Stimulated activated CD4-positive, alpha-beta T cell treated with anti-CD3 and anti-CD28 coated beads, Interleukin-1b, Interleukin-23, amount 100 ng/mL, for 24 hours (primary cell): ENCODE measurements at regions not wholly inside any gene's neighbourhood (a gene's known extent, or its start where the extent isn't known, plus 50 kb on each side); places are given as distances from the start of the nearest gene placed in this dataset.
"Not testable (repeated sequence)": the region's sequence is repeated elsewhere in the genome, so short reads cannot be mapped to it uniquely, and the experiment has no call there.

Experiments used
- DNase-seq, 4 experiments: peaks; one replicate each; pipeline ENCODE4 v3.0.0-alpha.2; 2020; ENCODE audit warnings: low read depth in 4 of 4, low spot score in 1 of 4

DNA sequence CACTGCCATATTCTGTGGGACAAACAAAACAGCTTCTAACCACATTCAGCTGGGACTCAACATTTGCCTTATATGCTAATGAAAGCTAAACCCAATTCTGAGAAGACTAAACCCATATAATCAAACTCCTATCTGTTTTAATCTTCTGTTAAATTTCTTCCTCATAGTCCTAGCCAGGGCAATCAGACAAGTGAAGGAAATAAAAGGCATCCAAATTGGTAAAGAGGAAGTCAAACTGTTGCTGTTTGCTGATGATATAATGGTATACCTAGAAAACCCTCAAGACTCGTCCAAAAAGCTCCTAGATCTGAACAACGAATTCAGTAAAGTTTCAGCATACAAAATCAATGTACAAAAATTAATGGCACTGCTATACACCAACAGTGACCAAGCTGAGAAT lies 157.1 kb downstream of the PHLDA1 start:
- DNase-seq = no peak

DNA sequence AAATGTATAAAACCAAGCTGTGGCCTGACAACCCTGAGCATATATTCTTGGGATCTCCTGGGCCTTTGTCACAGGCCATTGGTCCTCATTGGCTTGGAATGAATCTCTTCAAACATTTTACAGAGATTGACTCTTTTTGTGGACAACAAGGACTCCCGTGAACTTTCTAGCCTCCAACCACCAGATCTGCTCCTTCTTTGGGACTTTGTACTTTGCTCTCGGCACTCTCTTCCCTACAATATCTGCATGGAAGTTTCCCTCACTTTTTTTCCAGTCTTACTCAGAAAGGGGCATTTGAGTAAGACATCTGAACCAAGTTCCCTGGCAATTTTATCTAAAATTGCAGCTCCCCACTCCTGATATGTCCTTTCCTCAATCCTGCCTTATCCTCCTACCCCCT lies 158.8 kb downstream of the PHLDA1 start:
- no peak for DNase-seq

GRCh38 chr12:75870878-75871277 lies 160.7 kb downstream of the PHLDA1 start:
- no peak for DNase-seq

DNA sequence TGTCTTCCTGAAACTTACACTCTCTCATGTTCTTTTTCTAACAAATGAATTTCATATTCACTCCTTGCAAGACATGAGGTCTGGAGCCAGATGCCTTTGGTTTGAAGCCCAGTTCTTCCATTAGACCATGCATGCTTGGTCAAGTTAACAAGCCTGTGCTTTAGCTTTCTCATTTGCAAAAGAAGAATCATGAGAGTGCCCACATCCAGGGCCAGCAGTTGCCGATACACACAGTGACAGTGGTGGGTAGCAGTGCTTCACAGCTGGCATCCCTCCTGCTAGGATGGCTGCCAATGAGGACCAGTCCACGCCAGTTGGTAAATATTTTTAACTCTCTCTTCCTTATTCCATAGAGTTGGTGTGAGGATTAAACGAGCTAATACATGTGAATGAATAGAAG lies 163.1 kb downstream of the PHLDA1 start:
- no peak for DNase-seq

- no peak for DNase-seq
These were observed 166.3 kb downstream of the PHLDA1 start for GRCh38 chr12:75865315-75865714.

DNA sequence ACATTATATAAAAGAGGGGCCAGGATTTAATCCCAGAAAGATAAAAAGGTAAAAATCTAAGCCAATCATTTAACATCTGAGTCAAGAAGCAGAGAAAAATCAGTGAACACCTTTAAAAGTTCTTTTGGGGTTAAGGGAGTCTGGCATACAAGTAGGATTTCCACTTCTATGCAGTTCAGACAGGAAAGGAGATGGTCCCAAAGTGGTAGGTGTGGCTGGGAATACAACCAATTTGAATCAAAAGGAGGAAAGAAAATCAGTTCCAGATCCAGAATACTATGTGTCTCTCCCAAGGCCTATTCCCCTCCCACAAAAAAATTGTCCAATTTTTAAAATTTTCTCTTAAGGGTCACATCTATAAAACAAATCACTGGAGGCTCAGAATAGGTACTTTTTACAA lies 167.4 kb downstream of the PHLDA1 start:
- DNase-seq = no peak

DNA sequence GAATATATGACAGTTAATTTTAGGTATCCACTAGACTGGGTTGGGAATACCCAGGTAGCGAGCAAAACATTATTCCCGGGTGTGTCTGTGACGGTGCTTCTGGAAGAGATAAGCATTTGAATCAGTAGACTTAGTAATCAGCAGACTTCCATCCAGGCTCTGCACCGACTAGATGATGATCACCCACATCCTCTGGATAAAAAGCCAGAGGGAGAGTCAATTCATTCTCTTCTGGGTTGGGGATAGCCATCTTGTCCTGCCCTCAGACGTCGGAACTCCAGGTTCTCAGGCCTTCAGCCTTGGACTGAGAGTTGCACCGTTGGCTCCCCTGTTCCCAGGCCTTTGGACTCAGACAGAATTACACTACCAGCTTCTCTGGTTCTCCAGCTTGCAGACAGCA lies 168.0 kb downstream of the PHLDA1 start:
- no peak for DNase-seq

DNA sequence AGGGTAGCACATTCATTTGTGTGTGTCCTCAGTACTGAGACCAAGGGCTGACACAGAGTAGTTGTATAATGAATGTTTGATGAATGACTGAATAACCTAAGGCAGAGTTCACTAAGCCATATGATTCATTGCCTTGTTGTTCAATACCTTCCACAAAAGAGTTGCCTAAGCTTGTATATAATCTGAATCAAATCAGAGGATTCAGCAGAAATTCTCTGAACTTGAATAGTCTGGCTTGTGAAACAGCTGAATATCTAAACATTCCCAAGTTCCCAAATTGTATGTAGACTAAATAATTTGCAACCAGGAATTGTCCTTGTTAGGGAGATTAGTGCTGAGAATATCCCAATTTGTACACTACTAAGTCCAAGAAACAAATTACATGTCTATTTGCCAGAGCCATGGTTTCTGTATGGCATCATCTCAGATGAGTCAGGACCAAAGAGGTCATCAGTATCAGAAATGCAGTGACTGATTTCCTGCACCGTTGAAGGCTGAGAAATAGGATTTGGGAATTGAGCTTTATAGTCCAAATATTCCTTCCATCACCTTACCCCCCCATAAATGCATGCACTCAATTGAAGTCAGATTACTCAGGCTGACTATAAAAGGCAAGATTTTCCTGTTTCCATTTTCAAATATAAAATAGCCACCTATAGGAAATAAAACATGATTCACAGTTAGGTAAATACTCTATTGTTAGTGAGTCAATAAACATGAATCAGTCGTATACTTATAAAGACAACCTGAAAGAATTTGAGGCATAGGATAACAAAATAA lies 168.7 kb downstream of the PHLDA1 start:
- DNase-seq = no peak

- no peak for DNase-seq
These were observed 171.7 kb downstream of the PHLDA1 start for GRCh38 chr12:75859868-75860267.

DNA sequence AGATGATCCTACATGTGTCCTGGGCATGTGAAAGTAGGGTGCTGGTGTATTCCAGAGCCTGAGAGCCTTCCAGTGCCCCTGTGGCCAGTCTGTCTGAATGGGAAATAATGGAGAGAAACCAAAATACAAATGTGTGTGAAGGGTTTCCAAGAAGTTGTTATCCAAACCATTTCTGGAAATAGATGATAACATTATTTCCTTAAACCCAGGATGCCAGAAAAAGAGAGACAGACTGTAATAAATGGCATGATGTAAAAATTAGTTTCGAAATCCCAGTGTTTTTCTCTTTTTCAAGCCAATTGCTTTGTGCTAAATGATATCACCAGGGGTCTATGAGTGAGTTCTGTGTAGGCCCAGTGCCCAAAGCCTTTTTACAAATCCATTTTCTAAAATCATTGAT lies 175.3 kb downstream of the PHLDA1 start:
- no peak for DNase-seq

GRCh38 chr12:75855360-75855759 lies 176.2 kb downstream of the PHLDA1 start:
- DNase-seq = no peak

GRCh38 chr12:75854681-75855309 lies 176.8 kb downstream of the PHLDA1 start:
- no peak for DNase-seq

- not testable (repeated sequence) for DNase-seq
These were observed 177.4 kb downstream of the PHLDA1 start for GRCh38 chr12:75854137-75854536.

GRCh38 chr12:75853626-75854025 lies 177.9 kb downstream of the PHLDA1 start:
- DNase-seq = no peak

DNA sequence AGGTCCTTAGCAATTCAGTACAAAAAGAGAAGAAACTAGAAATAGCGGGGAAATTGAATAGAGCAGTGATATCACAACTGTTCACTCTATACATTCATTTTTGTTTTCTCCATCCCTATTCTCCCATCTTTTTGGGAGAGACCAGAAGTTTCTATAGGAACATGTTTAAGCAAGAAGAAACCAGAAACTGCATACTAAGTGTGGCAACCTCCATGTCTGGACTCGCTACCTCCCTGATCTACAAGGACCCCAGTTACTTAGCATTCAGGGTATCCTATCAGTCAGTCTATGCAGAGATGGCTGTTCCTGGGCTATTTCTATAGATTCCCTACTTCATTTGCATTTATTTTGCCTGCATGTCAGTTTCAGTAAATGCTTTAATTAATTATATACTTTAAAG lies 178.6 kb downstream of the PHLDA1 start:
- DNase-seq = no peak

DNA sequence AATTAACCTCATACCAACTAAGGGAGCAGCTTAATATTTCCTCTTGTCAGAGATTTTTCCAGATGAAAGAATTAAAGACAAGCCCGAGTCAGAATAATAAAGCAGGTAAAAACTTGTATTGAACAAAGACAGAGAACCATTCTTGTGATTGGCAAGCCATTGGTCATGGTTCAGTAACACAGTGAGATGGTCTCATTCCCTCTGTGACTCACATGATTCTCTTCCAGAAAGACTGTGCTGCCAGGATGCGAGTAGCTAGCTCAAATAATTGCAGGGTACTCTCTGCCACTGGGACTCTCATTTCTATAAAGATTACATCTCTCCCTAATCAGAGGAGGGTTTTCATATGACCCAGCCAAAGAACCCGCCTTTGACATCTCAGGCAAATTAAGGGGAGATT lies 179.4 kb downstream of the PHLDA1 start:
- no peak for DNase-seq

- no peak for DNase-seq
These were observed 180.7 kb downstream of the PHLDA1 start for GRCh38 chr12:75850721-75851462.

DNA sequence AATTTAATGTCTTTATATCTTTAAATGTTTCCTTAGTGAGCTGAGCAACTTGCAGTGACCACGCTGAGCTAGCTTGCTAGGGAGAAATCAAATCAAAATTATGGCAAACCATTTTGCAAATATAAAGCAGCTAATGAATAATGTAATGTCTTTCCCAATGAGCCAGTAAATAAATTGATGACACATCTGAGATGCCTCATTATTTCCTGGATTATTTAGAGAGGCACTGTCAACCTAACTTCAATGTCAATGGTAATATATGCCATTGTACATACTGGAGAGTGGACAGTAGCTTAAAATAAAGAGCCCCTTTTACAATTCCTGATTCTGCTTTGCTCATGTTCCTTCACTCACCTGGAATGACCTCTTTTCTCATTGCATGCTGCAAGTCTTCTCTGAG lies 182.6 kb downstream of the PHLDA1 start:
- no peak for DNase-seq

- no peak for DNase-seq
These were observed 183.1 kb downstream of the PHLDA1 start for GRCh38 chr12:75848431-75848925.

DNA sequence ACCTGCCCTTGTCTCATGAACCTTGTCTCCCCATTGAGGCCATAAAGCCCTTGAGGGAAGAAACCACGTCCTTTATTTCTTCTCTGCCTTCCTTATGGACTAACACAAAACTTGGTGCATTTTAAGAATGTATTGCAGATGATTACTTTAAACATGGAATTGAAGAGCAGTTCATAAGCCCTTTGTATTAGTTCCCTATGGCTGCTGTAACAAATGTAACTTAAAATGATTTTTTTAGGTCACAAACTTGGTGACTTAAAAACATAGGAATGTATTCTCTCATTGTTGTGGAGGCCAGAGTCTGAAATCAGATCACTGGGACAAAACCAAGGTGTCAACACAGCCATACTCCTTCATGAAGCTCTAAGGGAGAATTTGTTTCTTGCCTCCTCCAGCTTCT lies 185.5 kb downstream of the PHLDA1 start:
- no peak for DNase-seq

DNA sequence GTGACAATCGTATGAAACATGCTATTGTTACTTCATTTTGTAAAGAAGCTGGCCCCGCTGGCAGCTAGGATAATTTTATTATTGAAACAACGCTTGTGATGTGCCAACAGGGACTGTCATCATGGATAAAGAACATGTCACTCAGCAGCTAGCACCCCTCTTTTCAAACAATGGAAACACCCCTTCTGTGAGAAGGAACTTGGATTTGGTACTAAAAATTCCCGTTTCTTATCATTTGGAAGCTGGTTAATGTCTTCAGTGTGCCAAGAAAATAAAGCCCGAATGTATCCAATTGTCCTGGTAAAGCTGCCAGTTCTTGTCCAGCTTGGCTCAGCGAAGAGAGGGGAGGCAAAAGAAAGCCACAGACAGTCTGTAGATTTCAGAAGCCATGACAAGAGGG lies 186.6 kb downstream of the PHLDA1 start:
- no peak for DNase-seq
